ENCODE measurements at regions not wholly inside any gene's neighbourhood (a gene's known extent, or its start where the extent isn't known, plus 50 kb on each side); places are given as distances from the start of the nearest gene placed in this dataset.
A peak's percentile ranks its signal among the peaks of the same experiment; 100 is the strongest.

GRCh38 chr7:131186816-131187215, 140.9 kb upstream of the MKLN1 start:
- ATAC-seq (peak; percentile 87), DNase-seq (peak; percentile 76 to 84)
- TF ChIP-seq, protein P1, sequence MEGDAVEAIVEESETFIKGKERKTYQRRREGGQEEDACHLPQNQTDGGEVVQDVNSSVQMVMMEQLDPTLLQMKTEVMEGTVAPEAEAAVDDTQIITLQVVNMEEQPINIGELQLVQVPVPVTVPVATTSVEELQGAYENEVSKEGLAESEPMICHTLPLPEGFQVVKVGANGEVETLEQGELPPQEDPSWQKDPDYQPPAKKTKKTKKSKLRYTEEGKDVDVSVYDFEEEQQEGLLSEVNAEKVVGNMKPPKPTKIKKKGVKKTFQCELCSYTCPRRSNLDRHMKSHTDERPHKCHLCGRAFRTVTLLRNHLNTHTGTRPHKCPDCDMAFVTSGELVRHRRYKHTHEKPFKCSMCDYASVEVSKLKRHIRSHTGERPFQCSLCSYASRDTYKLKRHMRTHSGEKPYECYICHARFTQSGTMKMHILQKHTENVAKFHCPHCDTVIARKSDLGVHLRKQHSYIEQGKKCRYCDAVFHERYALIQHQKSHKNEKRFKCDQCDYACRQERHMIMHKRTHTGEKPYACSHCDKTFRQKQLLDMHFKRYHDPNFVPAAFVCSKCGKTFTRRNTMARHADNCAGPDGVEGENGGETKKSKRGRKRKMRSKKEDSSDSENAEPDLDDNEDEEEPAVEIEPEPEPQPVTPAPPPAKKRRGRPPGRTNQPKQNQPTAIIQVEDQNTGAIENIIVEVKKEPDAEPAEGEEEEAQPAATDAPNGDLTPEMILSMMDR (IDR thresholded peaks at IDR 0.05 in 4 of 5, conservative IDR thresholded peaks at IDR 0.05 in 1 of 5), result no peak
- TF ChIP-seq POLR2A (IDR thresholded peaks at IDR 0.05), result no peak
- in situ Hi-C loops (cut with MboI; ENCODE audit: low sequenced_read_pairs in 4 of 4), result no loop called here
- H3K27ac ChIP-seq, result peak overlapping the region; percentile 82 to 95 (median 88)
- no peak overlapping the region for H3K4me3 ChIP-seq
- H3K4me1 ChIP-seq, result peaks cover 18 to 57% of the 10 kb centered on the region in 2 donors
- no peaks in the 10 kb centered on the region for H3K27me3 ChIP-seq
- intact Hi-C loops (cut with DNase I; ENCODE audit: low total_unique reads), result loop anchor here (1.0 to 2.0 kb wide), 4 partner anchors 22 to 98 kb away; no protein-coding TSS in a partner anchor
- H3K36me3 ChIP-seq, result no peaks in the 10 kb centered on the region
- H3K9me3 ChIP-seq, result no peaks in the 10 kb centered on the region

DNA sequence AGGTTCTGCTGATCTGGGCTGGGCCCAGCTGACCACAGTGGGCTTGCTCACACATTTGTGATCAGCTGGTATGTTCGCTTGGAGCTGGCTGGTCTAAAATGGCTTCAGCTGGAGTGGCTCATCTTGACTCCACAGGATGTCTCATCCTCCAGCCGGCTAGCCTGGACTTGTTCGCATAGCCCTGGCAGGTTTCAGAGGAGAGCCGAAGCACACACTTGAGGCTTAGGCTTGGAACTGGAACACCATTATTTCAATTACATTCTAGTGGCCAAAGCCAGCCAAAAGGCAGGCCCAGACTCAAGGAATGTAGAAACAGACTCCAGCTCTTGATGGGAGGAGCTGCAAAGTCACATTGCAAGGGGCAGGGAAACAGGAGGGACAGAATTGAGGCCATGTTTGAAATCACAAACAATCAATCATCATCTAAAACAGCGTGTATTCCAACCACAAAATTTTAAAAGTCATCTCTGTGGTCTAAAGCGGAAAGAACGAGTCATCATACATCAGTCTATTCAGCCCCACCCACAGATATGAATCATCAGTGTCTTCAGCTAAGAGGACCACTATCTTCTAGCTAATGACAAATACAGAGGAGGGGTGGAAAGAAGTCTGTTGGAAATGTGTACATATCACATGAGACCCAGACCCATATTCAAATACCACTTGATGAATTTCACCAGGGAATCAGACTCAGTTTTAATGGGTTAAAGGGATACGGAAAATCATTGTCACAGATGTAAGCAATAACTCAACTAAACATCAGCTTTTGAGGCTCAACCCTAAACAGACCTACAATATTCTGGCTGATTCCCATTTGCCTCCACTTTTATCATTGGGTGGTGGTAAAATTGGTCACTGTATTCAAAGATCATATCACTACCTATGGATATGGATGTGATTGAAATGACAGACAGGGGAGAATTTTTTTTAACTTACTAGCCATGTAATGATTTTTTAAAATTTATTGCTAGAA, 139.0 kb upstream of the MKLN1 start:
- peaks cover 18 to 57% of the 10 kb centered on the region in 2 donors for H3K4me1 ChIP-seq
- in situ Hi-C loops (cut with MboI; ENCODE audit: low sequenced_read_pairs in 4 of 4) (no loop called here), intact Hi-C loops (cut with DNase I; ENCODE audit: low total_unique reads) (no loop called here)
- peak overlapping the region; percentile 82 to 95 (median 88) for H3K27ac ChIP-seq
- TF ChIP-seq, protein P1 (IDR thresholded peaks at IDR 0.05 in 4 of 5, conservative IDR thresholded peaks at IDR 0.05 in 1 of 5), result no peak
- TF ChIP-seq POLR2A (IDR thresholded peaks at IDR 0.05), result peak in 1 of 2 donors; percentile 14
- no peaks in the 10 kb centered on the region for H3K36me3 ChIP-seq
- H3K4me3 ChIP-seq, result no peak overlapping the region
- H3K27me3 ChIP-seq, result no peaks in the 10 kb centered on the region
- no peaks in the 10 kb centered on the region for H3K9me3 ChIP-seq
- DNase-seq (peak; percentile 36 to 77), ATAC-seq (peak; percentile 6 to 11)

DNA sequence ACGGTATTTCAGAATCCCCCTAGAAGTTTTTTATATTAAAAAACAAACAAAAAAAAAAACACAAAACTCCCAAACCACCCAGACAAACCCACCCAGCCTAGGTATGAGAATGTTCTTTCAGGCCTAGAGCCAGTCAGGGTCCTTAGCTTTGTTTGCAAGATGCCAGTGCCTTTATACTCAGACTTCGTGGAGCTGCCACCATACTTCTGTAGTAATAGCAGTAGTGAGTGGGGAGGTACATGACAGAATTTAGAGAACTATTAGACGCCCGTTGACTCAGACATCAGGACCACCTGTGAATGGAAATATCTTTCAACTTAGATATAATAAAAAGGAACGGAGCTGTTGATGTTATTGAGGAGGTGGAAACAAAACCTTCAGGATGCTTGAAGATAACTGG, 138.2 kb upstream of the MKLN1 start:
- no peaks in the 10 kb centered on the region for H3K9me3 ChIP-seq
- no peak for TF ChIP-seq POLR2A (IDR thresholded peaks at IDR 0.05)
- TF ChIP-seq, protein P1 (IDR thresholded peaks at IDR 0.05 in 4 of 5, conservative IDR thresholded peaks at IDR 0.05 in 1 of 5), result no peak
- peaks cover 18 to 57% of the 10 kb centered on the region in 2 donors for H3K4me1 ChIP-seq
- no peak overlapping the region for H3K4me3 ChIP-seq
- no peaks in the 10 kb centered on the region for H3K27me3 ChIP-seq
- peak overlapping the region; percentile 82 to 95 (median 88) for H3K27ac ChIP-seq
- DNase-seq (no peak), ATAC-seq (no peak)
- no peaks in the 10 kb centered on the region for H3K36me3 ChIP-seq
- intact Hi-C loops (cut with DNase I; ENCODE audit: low total_unique reads), result no loop called here
- in situ Hi-C loops (cut with MboI; ENCODE audit: low sequenced_read_pairs in 4 of 4), result no loop called here

GRCh38 chr7:131190146-131190545, 137.5 kb upstream of the MKLN1 start:
- Histone ChIP-seq H3K9me3 (no peaks in the 10 kb centered on the region), H3K36me3 (no peaks in the 10 kb centered on the region), H3K27me3 (no peaks in the 10 kb centered on the region), H3K4me3 (no peak overlapping the region), H3K4me1 (peaks cover 18 to 57% of the 10 kb centered on the region in 2 donors), H3K27ac (peak overlapping the region; percentile 82 to 95 (median 88))
- DNase-seq (peak; percentile 34 to 55), ATAC-seq (no peak)
- TF ChIP-seq, protein P1 (IDR thresholded peaks at IDR 0.05 in 4 of 5, conservative IDR thresholded peaks at IDR 0.05 in 1 of 5), result no peak
- TF ChIP-seq POLR2A (IDR thresholded peaks at IDR 0.05), result no peak
- in situ Hi-C loops (cut with MboI; ENCODE audit: low sequenced_read_pairs in 4 of 4), result no loop called here
- intact Hi-C loops (cut with DNase I; ENCODE audit: low total_unique reads), result loop anchor here (5.0 kb wide), 1 partner anchor 42 kb away; no protein-coding TSS in a partner anchor

All from gastrocnemius medialis (tissue), 4 donors.